ENCODE measurements at regions not wholly inside any gene's neighbourhood (a gene's known extent, or its start where the extent isn't known, plus 50 kb on each side); places are given as distances from the start of the nearest gene placed in this dataset.

DNA sequence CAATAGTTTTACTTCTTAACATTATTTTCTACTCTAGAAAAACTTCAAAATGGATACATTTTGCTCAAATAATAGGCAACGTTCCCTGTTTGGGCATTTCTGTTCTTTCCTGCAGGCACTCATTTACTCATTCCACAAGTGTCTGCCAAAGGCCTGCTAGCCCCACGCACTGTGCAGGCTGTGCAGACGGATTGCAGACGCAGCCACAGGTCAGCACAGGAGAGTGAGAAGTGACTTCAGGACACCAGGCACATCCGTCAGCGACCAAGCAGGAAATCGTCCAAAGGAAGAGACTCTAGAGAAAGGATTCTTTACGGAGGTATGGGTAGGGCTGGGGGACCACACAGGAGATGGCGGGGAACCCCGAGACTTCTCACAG lies 103.0 kb upstream of the AGAP1 start:
- ATAC-seq, result no peak
- no peak overlapping the region for H3K27ac ChIP-seq
- H3K27me3 ChIP-seq (ENCODE audit: insufficient read depth in 3 of 3, low read length in 2 of 3), result peaks cover 0 to 4% (median 2%) of the 10 kb centered on the region in 3 donors
- H3K4me3 ChIP-seq, result no peak overlapping the region
- H3K4me1 ChIP-seq, result no peaks in the 10 kb centered on the region
- 40 to 47% (median 47%) methylated on average over 10 of the region's 10 CpGs for WGBS, 3 donors
- TF ChIP-seq, protein P1, sequence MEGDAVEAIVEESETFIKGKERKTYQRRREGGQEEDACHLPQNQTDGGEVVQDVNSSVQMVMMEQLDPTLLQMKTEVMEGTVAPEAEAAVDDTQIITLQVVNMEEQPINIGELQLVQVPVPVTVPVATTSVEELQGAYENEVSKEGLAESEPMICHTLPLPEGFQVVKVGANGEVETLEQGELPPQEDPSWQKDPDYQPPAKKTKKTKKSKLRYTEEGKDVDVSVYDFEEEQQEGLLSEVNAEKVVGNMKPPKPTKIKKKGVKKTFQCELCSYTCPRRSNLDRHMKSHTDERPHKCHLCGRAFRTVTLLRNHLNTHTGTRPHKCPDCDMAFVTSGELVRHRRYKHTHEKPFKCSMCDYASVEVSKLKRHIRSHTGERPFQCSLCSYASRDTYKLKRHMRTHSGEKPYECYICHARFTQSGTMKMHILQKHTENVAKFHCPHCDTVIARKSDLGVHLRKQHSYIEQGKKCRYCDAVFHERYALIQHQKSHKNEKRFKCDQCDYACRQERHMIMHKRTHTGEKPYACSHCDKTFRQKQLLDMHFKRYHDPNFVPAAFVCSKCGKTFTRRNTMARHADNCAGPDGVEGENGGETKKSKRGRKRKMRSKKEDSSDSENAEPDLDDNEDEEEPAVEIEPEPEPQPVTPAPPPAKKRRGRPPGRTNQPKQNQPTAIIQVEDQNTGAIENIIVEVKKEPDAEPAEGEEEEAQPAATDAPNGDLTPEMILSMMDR (IDR thresholded peaks at IDR 0.05), result no peak
- no peaks in the 10 kb centered on the region for H3K36me3 ChIP-seq (ENCODE audit: insufficient read depth in 1 of 2, low read depth in 1 of 2)
- no peaks in the 10 kb centered on the region for H3K9me3 ChIP-seq
- intact Hi-C loops (cut with DNase I), result no loop called here
- no peak for DNase-seq

GRCh38 chr2:235391921-235392615 lies 101.8 kb upstream of the AGAP1 start:
- ATAC-seq, result no peak
- peaks cover 0 to 4% (median 2%) of the 10 kb centered on the region in 3 donors for H3K27me3 ChIP-seq (ENCODE audit: insufficient read depth in 3 of 3, low read length in 2 of 3)
- intact Hi-C loops (cut with DNase I), result no loop called here
- WGBS, 3 donors, result 62 to 68% (median 65%) methylated on average over 28 of the region's 28 CpGs
- DNase-seq, result no peak
- TF ChIP-seq, protein P1 (IDR thresholded peaks at IDR 0.05), result no peak
- no peaks in the 10 kb centered on the region for H3K4me1 ChIP-seq
- no peaks in the 10 kb centered on the region for H3K36me3 ChIP-seq (ENCODE audit: insufficient read depth in 1 of 2, low read depth in 1 of 2)
- no peak overlapping the region for H3K4me3 ChIP-seq
- H3K27ac ChIP-seq, result no peak overlapping the region
- H3K9me3 ChIP-seq, result no peaks in the 10 kb centered on the region

DNA sequence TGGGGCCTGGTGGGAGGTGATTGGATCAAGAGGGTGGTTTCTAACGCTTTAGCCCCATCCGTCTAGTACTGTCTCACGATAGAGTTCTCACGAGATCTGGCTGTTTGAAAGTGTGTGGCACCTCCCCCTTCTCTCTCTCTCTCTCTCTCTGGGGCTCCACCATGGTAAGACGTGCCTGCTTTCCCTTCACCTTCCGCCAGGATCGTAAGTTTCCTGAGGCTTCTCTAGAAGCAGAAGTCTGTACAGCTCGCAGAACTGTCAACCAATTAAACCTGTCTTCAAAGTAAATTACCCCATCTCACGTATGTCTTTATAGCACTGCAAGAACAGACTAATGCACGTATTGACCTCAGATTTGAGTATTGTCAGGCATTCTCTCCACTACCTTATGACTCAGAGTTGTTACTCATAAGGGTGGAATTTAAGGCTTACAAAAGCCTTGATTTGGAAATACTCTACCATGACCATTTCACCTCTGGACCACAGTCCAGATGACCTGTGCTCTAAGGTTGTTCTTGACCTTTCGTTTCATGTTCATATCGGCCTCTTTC lies 99.5 kb upstream of the AGAP1 start:
- Histone ChIP-seq H3K36me3 (ENCODE audit: insufficient read depth in 1 of 2, low read depth in 1 of 2) (no peaks in the 10 kb centered on the region), H3K9me3 (no peaks in the 10 kb centered on the region), H3K4me3 (no peak overlapping the region), H3K4me1 (no peaks in the 10 kb centered on the region), H3K27ac (no peak overlapping the region), H3K27me3 (ENCODE audit: insufficient read depth in 3 of 3, low read length in 2 of 3) (peaks cover 0 to 4% (median 2%) of the 10 kb centered on the region in 3 donors)
- DNase-seq (no peak), ATAC-seq (no peak)
- 90 to 95% (median 93%) methylated on average over 12 of the region's 12 CpGs for WGBS, 3 donors
- intact Hi-C loops (cut with DNase I), result no loop called here
- TF ChIP-seq, protein P1 (IDR thresholded peaks at IDR 0.05), result no peak

GRCh38 chr2:235396071-235396846 lies 97.6 kb upstream of the AGAP1 start:
- WGBS, 3 donors, result 78 to 87% (median 79%) methylated on average over 7 to 8 of the region's 8 CpGs

More at GRCh38 chr2:235396071-235396846, 97.6 kb upstream of the AGAP1 start:
- TF ChIP-seq, protein P1 (IDR thresholded peaks at IDR 0.05), result no peak
- no peaks in the 10 kb centered on the region for H3K4me1 ChIP-seq
- H3K36me3 ChIP-seq (ENCODE audit: insufficient read depth in 1 of 2, low read depth in 1 of 2), result no peaks in the 10 kb centered on the region
- H3K27ac ChIP-seq, result no peak overlapping the region
- intact Hi-C loops (cut with DNase I), result no loop called here
- ATAC-seq, result no peak
- no peak overlapping the region for H3K4me3 ChIP-seq
- H3K27me3 ChIP-seq (ENCODE audit: insufficient read depth in 3 of 3, low read length in 2 of 3), result peaks cover 0 to 4% (median 2%) of the 10 kb centered on the region in 3 donors
- no peak for DNase-seq
- no peaks in the 10 kb centered on the region for H3K9me3 ChIP-seq
